ENCODE measurements at regions not wholly inside any gene's neighbourhood (a gene's known extent, or its start where the extent isn't known, plus 50 kb on each side); places are given as distances from the start of the nearest gene placed in this dataset.

DNA sequence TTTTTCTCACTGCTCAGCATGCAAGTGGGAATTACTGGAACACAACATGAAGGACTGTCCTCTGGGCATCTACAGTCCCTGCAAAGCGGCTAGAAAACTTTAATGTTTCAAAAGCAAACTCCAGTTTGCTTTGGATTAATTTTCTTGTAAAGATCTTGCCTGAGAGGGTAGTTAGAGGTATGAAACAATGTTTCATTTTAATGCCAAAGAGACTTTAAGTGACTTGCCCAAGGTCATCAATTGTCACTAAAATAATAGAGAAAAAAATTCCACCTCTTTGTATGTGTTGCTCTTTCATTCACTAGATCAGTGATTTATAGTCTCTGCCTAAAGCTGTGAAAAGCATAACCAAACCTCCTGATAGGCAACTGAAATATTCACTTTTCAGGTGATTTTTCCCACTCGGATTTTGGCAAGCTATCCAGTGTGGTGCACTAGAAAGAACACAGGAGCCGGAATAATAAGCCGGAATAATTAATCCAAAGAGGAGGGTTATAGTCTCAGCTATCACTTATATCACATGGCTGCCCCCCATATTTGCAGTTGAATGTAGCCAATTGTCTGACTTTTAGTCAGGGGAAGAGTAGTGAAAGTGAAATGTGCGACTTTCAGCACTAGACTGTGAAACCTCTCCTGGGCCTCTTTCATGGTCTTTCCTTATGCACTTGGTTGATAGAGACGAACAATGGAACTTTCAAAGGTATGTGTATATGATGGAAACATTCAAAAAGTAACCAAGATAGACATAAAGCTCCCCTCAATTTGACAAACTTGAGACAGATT is 107.7 kb downstream of the SLC6A15 start:
- no peaks in the 10 kb centered on the region for H4K20me1 ChIP-seq (ENCODE audit: control insufficient read depth, extremely low read depth, insufficient read depth, low read length)
- H3K4me1 ChIP-seq (ENCODE audit: control insufficient read depth, extremely low read depth, insufficient read depth, low read length): peaks cover 4% of the 10 kb centered on the region
- H3K9me3 ChIP-seq (ENCODE audit: control insufficient read depth, low read depth, low read length): no peaks in the 10 kb centered on the region
- H3K9ac ChIP-seq (ENCODE audit: control insufficient read depth, extremely low read depth, insufficient read depth, low read length): no peak overlapping the region
- dilution Hi-C loops (cut with MboI; ENCODE audit: extremely low pct_ligation_motif_present, low sequenced_read_pairs): no loop called here
- no peak overlapping the region for H3K27ac ChIP-seq (ENCODE audit: control insufficient read depth, insufficient read depth, low read length)
- no peak overlapping the region for H2AFZ ChIP-seq (ENCODE audit: control insufficient read depth, low read length)
- FAIRE-seq (no peak), DNase-seq (ENCODE audit: low read depth, low spot score) (no peak)
- H3K79me2 ChIP-seq (ENCODE audit: control insufficient read depth, insufficient read depth, low read length): no peaks in the 10 kb centered on the region
- no peak overlapping the region for H3K4me3 ChIP-seq (ENCODE audit: control insufficient read depth in 2 of 3, extremely low read depth in 1 of 3, insufficient read depth in 2 of 3, low read depth in 1 of 3, low read length in 3 of 3)
- no peaks in the 10 kb centered on the region for H3K27me3 ChIP-seq (ENCODE audit: control insufficient read depth, extremely low read depth, insufficient read depth, low read length)
- H3K36me3 ChIP-seq (ENCODE audit: control insufficient read depth in 2 of 2, extremely low read depth in 1 of 2, insufficient read depth in 2 of 2, low read length in 2 of 2): no peaks in the 10 kb centered on the region
- TF ChIP-seq, protein P1, sequence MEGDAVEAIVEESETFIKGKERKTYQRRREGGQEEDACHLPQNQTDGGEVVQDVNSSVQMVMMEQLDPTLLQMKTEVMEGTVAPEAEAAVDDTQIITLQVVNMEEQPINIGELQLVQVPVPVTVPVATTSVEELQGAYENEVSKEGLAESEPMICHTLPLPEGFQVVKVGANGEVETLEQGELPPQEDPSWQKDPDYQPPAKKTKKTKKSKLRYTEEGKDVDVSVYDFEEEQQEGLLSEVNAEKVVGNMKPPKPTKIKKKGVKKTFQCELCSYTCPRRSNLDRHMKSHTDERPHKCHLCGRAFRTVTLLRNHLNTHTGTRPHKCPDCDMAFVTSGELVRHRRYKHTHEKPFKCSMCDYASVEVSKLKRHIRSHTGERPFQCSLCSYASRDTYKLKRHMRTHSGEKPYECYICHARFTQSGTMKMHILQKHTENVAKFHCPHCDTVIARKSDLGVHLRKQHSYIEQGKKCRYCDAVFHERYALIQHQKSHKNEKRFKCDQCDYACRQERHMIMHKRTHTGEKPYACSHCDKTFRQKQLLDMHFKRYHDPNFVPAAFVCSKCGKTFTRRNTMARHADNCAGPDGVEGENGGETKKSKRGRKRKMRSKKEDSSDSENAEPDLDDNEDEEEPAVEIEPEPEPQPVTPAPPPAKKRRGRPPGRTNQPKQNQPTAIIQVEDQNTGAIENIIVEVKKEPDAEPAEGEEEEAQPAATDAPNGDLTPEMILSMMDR (optimal IDR thresholded peaks at IDR 0.05 in 1 of 3, IDR thresholded peaks at IDR 0.05 in 1 of 3, conservative IDR thresholded peaks at IDR 0.05 in 1 of 3; ENCODE audit: extremely low read depth in 1 of 3, insufficient read depth in 2 of 3, low read length in 3 of 3): no peak
- TF ChIP-seq EZH2 (IDR thresholded peaks at IDR 0.05; ENCODE audit: low read length): no peak
- no peaks in the 10 kb centered on the region for H3K9me1 ChIP-seq (ENCODE audit: control insufficient read depth, extremely low read depth, insufficient read depth, low read length)
- H3K4me2 ChIP-seq (ENCODE audit: control insufficient read depth, extremely low read depth, insufficient read depth, low read depth, low read length): no peak overlapping the region

DNA sequence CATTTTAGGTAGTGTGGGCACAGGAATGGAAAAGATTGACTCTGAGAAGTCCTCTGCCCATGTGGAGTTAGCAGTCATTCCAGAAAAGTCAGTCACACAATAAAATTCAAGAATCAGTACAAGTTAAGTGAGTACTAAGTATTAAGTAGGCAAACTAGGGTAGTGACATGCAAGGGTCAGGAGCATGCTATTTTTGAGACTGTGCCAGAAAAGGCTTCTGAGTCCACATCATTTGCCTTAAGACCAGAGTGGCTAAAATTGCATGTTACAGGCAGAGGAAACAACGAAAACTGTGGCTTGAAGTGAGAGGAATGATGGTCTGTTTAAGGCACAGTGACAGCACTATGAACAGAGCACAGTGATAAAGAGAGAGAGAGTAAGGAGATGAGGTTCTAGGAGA is 108.9 kb downstream of the SLC6A15 start:
- TF ChIP-seq, protein P1 (optimal IDR thresholded peaks at IDR 0.05 in 1 of 3, IDR thresholded peaks at IDR 0.05 in 1 of 3, conservative IDR thresholded peaks at IDR 0.05 in 1 of 3; ENCODE audit: extremely low read depth in 1 of 3, insufficient read depth in 2 of 3, low read length in 3 of 3): no peak
- TF ChIP-seq EZH2 (IDR thresholded peaks at IDR 0.05; ENCODE audit: low read length): no peak
- Histone ChIP-seq H3K4me1 (ENCODE audit: control insufficient read depth, extremely low read depth, insufficient read depth, low read length) (peaks cover 4% of the 10 kb centered on the region), H3K36me3 (ENCODE audit: control insufficient read depth in 2 of 2, extremely low read depth in 1 of 2, insufficient read depth in 2 of 2, low read length in 2 of 2) (no peaks in the 10 kb centered on the region), H3K27me3 (ENCODE audit: control insufficient read depth, extremely low read depth, insufficient read depth, low read length) (no peaks in the 10 kb centered on the region), H3K9me3 (ENCODE audit: control insufficient read depth, low read depth, low read length) (no peaks in the 10 kb centered on the region), H2AFZ (ENCODE audit: control insufficient read depth, low read length) (no peak overlapping the region), H3K9ac (ENCODE audit: control insufficient read depth, extremely low read depth, insufficient read depth, low read length) (no peak overlapping the region), H3K9me1 (ENCODE audit: control insufficient read depth, extremely low read depth, insufficient read depth, low read length) (no peaks in the 10 kb centered on the region), H4K20me1 (ENCODE audit: control insufficient read depth, extremely low read depth, insufficient read depth, low read length) (no peaks in the 10 kb centered on the region), H3K79me2 (ENCODE audit: control insufficient read depth, insufficient read depth, low read length) (no peaks in the 10 kb centered on the region), H3K4me2 (ENCODE audit: control insufficient read depth, extremely low read depth, insufficient read depth, low read depth, low read length) (no peak overlapping the region), H3K27ac (ENCODE audit: control insufficient read depth, insufficient read depth, low read length) (no peak overlapping the region), H3K4me3 (ENCODE audit: control insufficient read depth in 2 of 3, extremely low read depth in 1 of 3, insufficient read depth in 2 of 3, low read depth in 1 of 3, low read length in 3 of 3) (no peak overlapping the region)
- DNase-seq (ENCODE audit: low read depth, low spot score): no peak
- dilution Hi-C loops (cut with MboI; ENCODE audit: extremely low pct_ligation_motif_present, low sequenced_read_pairs): no loop called here
- peak; percentile 46 for FAIRE-seq

Data from keratinocyte (primary cell).